Dedifferentiated amniotic fluid mesenchymal stem cell (primary cell): ENCODE measurements at regions not wholly inside any gene's neighbourhood (a gene's known extent, or its start where the extent isn't known, plus 50 kb on each side); places are given as distances from the start of the nearest gene placed in this dataset.

Experiments
- DNase-seq: peaks from one replicate; pipeline ENCODE4 v3.0.0-alpha.2; 2016; ENCODE audit errors: extremely low spot score

DNA sequence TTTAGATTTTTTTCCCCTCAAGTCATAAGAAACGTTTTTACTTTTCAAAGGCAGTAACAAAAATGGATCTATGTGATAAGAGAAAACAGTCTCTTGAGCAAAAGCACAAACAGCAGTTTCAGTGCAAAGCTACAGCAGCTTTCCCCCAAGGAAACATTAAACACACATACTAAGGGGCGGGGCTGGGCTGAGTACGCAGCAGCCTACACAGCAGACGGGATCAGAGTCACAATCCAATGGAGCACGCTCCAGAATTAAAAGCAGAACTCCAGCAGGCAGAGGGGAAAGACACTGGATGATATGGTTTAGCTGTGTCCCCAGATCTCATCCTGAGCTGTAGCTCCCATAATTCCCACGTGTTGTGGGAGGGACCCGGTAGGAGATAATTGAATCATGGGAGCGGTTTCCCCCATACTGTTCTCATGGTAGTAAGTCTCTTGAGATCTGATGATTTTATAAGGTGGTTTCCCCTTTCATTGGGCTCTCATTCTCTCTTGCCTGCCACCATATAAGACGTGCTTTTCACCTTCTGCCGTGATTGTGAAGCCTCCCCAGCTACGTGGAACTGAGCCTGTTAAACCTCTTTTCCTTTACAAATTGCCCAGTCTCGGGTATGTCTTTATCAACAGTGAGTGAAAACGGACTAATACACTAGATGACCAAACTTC is 116.2 kb upstream of the SLCO3A1 start:
- DNase-seq: no peak

DNA sequence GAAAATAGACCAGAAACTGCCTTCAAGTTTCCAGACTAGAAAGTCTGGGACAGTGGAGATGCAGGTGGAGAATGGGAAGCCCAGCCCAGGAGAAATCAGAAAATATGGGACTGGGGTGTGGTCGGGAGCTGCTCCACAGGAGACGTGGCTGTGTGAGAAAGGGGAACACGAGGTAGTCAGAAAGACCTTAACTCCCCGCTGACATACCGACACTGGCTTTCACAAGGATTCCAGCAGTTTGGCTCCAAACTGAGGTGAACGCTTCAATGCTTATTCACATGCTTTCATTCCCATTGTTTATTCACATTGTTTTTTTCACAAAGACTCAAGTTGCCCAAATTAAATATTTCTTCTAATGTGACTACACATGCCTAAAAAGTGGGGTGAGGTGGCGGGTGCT is 111.5 kb upstream of the SLCO3A1 start:
- no peak for DNase-seq

DNA sequence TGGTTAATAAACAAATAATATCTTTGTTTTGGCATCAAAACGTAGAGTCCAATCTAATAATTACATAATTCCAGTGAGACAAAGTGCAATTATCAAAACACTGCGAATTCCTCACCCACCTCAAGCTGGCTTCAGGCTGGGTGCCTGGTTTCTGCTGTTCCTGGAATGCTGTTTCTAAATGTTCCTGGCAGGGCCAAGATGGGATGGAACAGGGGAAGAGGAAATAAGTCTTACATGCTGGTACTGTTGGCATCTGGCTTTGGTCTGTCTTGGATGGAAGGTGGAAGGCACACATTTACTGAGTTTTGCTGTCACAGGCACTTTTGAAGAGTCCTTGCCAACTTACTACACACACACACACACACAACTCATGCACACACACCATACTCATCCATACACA is 101.9 kb upstream of the SLCO3A1 start:
- DNase-seq: no peak

DNA sequence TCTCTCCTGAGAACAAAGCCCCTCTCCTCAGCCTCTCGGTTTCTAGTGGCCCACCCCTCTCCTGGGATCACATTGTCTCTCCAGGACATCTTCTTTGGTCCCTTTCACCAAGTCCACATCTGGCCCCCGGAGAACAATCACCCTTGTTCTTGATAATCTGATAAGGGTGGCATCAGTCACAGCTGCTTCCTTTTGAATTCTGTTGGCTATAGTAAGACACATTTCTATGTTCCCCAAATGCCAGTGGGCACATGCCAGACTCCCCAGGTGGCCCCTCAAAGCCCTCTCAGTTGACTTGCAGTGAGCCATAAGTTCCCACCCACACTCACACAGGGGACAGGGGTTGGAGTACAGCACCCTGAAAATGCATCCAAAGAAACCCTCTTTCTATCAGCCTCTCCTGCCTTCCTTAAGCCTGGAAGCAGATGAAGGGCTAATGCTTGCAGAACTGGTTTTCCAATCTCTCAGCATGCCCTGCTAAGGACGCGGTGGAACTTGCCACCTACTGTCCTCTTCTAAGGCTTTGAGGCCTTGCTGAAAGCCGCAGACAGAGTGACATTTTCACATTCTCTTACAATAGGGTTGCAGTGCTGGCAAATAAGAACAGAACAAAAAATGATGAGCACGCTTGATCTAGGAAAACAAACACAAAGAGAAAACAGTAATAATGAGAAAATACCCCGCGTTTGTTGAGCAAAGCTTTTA is 101.3 kb upstream of the SLCO3A1 start:
- DNase-seq: no peak

DNA sequence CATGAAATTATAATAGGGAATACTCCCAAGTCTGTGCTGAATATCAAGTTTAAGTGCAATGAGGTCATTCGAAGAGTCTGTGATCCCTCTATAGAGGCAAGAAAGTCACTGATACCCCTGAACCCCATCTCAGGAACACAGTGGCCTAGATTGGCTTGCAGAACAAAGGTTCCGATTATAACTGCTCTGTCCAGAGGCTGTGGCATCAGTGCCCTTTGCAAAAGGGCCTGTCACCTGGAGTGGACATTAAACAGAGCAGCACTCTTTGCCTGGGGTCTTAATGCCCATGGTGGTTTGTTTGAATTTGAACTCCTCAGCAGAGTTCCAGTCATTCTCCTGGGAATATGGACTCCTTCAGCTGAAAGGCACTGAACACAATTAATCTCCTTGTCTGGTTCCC is 93.9 kb upstream of the SLCO3A1 start:
- no peak for DNase-seq

DNA sequence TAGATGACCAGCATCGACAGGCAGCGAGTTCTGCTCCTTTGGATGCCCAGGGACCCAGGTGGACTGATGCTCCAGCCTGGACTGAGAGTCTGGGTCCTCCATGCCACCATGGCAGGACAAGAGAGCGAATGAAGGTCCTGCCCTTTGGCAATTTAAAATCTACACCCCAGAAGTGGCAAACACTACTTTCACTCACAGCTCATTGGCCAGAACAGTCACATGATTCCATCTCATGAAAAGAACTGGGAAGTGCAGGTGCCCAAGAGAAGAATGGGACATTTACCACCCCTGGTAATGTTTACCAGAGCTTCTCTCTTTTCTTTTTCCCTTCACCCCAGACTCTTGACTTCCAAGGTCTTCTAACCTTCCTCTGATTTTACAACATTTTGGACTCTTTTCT is 87.8 kb upstream of the SLCO3A1 start:
- DNase-seq: no peak

DNA sequence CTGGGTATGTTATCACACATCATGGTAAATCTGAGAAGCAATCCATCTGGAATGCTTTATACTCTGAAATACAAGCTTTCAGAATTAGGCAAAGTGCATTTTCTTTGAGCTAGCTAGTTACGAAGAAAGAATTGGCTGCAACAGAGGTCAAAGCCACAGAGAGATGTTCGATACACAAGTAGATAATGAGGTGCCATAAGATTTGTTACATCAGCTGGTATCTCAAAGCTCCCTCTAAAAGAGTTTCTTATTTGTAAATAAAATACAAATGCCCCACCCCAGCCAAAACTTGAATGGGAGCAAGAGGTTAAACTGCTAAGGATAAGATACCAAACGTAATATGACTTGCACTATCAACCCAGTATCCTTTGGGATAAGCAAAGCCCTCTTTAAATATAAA is 84.0 kb upstream of the SLCO3A1 start:
- DNase-seq: no peak

DNA sequence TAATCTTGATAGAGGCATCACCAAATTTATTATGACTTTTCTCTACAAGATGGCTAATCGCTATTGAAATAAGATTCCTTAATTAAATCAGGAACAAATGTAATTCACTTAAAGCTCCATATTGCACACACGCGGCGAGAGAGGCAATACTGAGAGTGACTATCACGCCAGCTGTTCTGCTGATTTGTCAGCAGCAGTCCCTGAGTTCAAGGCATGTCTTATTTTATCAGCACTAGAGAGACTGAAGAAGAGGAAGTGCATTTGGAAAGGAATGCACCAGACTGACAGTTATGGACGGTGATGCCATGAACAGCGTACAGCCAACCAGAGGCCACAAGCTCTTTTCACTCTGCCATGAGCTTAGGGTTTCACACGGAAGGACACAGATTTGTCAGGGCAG is 83.6 kb upstream of the SLCO3A1 start:
- DNase-seq: no peak

DNA sequence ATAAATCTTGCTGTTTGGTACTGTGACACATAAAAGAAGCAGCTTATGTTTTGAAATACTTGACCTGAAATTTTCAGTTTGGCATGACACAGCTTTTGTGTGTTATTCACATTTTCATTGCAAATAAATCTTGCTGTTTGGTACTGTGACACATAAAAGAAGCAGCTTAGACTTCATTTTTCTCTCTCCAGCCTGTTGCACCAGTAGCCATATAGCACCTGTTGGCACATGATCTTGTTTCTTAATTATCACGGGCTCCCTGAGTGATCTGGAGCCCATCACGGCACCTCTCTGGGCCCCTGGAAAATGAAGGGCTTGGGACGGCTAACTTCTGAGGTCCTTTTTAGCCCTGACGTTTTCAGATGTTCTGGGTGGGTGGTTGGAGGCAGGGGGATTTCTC is 77.4 kb upstream of the SLCO3A1 start:
- DNase-seq: no peak

DNA sequence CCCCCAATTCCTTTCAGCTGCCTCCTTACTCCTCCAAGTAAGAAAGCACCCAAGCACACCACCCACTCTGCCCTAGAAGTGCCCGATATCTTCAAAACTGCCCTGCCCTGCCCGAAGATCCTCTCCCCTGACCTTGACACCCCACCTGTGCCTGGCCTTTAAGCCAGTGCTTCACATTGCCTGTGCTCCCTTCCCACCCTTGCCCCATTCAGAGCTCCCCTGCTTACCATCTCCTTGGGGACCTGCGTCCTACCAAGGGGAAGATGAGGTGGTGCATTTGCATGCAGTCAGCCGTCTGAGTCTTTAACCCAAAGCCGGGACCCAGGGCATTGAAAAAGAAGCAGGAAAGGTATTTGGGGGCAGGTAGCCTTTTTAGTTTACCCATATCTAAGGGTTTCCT is 73.5 kb upstream of the SLCO3A1 start:
- no peak for DNase-seq

DNA sequence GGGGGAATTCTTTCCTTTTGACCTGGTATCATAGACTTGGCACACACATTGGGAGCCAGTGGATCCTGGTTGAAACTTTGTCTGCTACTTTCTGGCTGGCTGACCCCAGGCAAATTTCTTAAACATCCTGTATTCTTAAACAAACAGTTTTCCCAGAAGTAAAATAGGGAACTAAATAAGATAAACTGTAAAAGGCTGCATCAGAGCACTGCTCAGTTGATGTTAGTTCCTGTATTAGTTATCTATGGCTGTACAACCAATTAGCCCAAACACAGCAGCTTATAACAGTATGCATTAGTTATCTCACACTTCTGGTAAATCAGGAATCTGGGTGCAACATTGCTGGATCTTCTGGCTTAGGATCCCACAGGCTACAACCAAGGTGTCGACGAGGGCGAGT is 73.1 kb upstream of the SLCO3A1 start:
- DNase-seq: no peak

DNA sequence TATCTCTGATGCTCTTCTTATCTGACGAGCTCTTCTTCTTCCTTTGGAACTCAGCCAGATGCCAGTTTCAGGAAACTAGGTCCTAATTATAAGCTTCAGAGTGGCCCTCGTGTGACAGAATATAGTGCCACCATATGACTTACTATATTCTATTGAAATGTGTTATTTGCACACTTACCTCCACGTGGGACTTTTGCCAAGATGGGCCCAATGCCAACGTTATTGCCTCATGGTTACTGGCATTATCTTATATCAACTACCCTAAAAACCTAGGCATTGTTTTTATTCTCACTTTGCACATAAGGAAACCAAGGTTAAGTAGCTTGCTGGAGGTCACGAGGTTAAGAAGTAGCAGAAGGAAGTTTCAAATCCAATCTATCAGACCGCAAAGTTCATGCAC is 71.3 kb upstream of the SLCO3A1 start:
- DNase-seq: no peak

DNA sequence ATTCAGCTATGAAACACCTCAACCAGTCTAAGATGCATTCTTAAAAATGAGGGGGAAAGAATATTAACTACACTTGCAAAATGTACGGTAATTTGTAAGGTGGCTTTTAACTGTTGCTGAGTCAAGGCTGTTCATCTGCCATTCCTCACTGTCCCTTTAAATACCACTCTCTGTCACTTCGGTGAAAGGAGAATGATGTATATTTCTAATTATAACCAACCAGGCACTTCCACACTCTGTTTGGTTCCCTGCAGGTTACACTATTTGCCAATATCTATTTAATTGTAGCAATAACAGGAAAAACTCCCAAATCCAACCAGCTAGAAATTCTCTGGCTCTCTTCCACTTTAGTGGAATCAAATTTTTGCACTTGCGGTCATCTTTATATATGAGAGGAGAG is 70.5 kb upstream of the SLCO3A1 start:
- no peak for DNase-seq

DNA sequence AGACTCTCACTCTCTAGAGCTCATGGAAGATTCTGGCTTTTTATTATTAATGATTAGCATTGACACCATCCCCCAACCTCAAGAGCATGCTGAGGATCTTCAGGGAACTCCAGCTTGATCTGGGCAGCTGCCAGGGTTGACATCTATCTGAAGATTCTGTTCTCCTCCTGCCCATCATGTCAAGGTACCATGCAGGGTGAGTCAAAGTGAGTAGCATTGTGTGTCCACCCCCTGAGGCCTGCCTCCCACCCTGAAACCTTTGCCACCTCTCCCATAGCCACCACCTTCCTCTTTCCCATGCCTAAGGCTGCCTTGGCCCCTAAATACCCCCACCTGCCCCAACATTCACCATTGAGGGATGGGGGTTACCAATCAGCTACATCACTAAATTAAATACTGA is 70.1 kb upstream of the SLCO3A1 start:
- DNase-seq: no peak

DNA sequence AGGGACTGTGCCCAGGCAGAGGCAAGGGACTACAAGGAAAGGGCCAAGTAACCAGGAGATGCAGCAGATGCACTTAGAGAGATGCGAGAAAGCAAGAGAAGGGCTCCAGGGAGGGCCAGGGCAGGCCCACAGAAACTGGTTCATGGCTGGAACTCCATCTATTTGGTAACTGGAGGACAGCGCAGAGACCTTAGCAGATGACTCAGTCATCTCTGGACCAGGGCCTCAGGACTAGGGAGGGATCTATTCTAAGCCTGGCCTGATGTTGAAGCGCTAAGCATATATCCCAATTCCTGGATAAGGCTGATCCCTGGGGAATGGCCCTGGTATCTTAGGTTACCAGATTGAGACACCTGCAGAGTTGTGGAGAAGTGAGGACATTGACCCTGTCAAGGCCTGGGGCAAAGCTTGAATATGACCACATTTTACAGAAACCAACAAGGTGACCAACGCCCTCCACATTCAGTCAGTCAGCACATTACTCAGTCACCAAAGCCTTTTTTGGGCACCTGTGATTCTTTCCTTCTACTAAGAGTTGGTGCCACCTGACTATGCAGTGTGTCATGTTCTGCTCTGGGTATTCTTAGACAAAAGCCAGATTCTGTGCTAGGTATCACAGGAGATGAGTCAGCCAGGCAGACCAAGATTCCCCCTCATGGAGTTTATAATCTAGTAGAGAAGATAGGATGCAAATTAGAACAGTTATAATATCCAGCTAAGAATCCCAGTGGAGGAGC is 68.4 kb upstream of the SLCO3A1 start:
- no peak for DNase-seq

DNA sequence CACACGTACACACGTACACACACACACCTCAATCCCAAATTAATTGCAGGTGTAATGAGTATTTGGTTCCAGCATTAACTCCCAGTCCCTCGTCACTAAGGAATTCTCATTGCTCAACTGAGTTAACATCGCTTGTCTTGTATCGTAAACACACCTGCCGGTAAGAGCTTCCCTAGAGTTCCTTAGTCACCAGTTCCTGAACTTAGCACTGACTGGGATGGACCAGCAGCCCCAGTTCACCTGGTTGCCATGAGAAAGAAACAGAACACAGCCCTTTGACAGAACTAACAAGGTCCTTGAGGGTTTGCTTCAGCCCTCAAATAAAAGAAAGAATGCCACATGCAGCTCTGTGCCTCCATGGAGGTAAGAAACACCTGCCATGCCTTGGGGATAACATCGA is 66.3 kb upstream of the SLCO3A1 start:
- DNase-seq: no peak

DNA sequence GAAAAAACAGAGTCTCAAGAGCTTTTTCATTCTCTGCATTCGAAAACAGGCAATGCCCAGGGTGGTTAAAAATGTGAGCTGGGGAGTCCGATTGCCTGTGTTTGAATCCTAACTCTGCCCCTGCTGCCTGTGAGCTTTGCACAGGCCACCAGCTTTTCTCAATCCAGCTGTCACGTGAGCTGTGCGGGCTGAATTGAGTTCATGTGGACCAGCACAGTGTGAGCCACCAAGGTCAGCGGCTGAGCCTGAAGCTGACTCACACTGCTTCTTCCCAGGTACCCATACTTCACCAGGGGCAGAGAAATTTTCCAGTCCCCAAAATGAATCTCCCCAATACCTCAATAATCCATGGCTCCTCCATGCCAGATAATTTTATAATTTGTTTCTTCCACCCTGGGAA is 64.4 kb upstream of the SLCO3A1 start:
- no peak for DNase-seq

DNA sequence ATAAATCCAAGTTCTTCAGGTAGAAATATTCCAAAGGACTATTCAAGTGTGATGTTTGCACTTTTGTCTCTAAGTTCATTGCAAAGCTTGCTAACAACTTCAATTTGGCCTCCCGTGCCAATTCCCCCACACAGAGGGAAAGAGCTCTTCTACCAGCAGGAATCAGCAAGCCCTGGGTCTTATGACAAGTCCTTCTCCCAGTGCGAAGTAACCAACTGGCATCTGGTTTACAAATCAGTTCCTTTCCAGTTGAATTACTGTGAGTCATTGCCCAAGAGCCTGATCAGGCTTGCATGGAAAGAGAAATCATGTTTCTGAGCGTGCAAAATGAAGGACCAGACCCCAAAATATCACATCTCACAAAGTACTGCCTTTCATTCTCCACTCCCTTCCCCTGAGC is 62.7 kb upstream of the SLCO3A1 start:
- DNase-seq: no peak

DNA sequence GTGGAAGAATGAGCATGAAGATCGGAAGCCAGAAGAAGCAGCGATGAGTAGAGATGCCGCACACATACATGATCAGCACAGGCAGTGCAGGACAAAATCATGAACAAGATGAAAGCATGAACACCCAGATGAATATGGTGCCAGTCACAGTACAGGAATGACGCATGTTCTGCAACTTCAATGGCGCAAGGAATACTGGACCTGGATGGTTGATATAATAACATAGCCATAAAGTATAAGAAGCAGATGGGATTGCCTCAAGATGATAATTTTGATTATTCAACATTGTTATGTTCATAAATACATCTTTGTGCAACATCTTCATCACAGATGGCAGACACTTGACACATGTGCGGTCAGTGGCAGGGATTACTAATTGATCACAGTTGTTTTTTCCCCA is 59.7 kb upstream of the SLCO3A1 start:
- no peak for DNase-seq

DNA sequence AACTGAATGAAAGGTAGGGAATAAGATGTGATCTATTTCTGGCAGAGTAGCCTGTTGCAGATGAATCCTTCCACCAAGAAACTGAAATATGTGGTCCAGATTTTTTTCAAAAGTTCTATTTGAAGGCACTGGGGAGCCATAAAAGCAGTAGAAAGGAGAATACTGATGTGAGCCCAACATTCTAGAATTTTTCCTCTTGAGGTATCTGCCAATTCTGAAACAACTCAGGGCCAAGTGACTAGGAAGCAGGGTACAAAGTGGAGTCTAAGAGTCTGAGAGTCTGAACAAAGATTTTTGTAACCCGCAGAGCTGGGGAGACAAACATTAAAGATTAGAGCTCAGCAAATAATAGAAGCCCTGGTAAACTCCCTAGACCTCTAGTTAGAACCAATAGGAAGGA is 58.3 kb upstream of the SLCO3A1 start:
- no peak for DNase-seq

DNA sequence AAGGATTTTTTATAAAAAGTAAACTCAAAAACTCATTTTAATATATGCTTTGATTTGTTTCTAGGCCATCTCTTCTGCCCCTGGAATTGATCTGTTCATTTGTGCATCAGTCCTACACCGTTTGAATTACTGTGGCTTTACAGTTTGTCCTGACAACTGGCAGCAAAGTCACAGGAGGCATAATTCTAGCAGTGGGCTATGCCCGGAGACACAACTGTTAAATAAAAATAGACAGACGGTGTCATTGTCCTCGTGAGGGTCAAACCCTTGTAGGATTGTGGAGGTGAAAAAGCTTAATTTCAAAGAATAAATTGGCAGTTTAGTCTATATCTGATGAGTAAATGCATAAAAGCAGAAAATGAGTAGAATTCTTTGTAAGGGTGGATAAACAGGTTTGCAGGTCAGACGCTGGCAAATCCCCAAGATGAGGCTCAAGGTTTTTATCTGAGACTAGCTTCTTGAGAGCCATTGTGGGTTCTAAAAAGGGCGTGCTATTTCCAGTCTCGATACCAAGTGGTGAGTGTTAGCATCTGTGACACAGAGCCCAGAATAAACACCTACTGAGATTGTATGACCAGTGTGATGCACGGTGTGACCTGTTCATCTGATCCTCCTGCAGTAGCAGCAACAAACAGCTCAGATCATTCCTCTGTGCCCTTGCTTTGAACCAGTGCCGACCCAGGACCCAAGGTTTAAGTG is 51.5 kb upstream of the SLCO3A1 start:
- no peak for DNase-seq

DNA sequence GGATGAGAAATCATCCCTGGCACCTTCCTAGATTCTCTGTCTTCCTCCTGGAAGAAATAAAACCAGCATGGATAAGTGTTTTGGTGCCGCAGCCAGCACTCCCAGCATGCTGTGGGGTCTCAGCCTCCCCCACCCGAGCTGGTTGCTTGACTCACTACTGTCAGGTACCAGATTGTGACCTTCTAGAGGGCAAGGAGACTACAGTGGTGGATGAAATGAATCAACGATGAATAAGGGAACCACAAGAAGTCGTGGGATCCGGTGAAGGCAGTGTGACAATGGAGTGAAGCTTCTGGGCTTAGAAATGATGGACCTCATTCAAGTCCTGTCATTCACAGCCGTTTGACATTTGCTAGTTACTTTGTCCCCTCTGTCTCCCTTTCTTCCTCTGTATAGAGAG is 50.2 kb upstream of the SLCO3A1 start:
- no peak for DNase-seq
